Fibroblast of skin of abdomen (primary cell): ENCODE measurements at regions not wholly inside any gene's neighbourhood (a gene's known extent, or its start where the extent isn't known, plus 50 kb on each side); places are given as distances from the start of the nearest gene placed in this dataset.
A peak's percentile ranks its signal among the peaks of the same experiment; 100 is the strongest.

Source experiments
- DNase-seq: peaks from one replicate; pipeline ENCODE4 v3.0.0-alpha.2; 2013

DNA sequence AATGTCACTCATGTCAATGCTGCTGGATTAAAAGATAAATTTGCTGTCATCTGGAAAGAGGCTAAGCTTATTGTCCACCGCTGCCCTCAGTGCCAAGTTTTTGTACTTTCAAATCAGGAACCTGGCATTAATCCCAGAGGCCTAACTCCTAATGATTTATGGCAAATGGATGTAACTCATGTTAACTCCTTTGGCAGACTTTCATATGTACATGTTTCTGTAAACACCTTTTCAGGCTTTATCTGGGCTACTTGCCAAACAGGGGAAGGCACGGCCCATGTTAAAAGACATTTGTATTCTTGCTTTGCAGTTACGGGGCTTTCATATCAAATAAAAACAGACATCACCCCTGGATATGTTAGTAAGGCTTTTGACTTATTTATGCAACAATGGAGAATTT lies 608.0 kb upstream of the ACO1 start:
- DNase-seq = no peak

DNA sequence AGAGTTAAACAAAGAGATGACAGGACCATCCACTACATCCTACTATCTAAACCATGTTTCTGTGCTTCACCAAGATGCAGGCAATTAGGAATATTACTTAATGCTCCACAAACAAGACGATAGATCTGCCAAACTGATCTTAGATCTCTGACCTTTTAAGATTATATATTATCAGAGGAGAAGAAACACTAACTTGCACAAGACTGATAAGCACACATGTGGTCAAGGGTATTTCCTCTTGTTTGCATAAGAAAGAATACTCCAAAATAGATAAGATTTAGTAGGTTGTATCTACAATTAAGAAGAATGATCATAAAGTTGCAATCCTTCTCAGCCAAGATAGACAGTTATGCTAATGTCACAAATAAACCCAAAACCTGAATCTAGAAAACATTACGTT lies 601.0 kb upstream of the ACO1 start:
- DNase-seq = no peak

DNA sequence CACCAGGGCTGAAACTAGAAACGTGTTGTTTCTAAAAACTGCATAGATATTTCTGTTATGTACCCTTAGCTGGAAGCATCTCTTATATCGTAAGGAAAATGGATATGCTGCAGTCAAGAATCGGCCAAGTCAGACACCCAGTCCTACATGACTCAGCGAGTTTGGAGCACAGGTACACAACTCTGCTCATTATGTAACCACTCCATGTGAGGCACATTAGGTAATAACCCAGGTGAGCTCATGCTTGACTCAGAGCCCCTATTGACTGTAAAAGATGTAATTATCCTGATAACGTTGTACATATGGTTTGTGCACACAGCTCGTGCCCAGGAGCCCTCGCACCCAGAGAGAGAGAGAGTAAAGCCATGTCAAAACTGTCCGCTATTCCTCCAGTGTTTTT lies 593.7 kb upstream of the ACO1 start:
- DNase-seq = no peak

DNA sequence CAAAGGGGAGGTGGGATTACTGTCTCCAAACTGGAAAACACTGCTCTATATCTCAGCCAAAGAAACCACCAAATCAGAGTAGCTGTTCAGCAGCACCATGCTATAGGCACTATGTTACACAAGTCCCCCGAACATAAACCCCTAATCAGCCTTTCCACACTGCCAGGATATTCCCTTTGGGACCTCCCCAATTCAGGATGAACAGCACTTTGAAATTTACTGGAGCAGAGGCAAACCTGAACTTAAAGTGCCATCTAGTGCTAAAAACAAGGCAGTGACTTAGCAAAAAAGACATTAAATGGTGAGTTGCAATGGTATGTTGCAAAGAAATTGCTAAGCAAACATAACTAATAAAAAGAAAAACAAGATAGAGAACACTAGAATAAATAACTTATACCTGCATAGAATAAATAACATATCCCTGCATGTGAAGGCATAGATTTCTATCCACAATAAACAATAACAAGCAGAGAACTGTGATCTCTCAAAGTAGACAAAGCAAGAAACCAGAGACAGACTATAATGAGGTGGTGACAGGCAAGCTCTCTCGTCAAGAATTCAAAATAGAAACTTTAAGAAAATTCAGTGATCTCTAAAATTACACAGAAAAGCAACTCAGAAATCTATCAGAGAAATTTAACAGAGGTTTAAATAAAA lies 584.4 kb upstream of the ACO1 start:
- peak; percentile 13 for DNase-seq

DNA sequence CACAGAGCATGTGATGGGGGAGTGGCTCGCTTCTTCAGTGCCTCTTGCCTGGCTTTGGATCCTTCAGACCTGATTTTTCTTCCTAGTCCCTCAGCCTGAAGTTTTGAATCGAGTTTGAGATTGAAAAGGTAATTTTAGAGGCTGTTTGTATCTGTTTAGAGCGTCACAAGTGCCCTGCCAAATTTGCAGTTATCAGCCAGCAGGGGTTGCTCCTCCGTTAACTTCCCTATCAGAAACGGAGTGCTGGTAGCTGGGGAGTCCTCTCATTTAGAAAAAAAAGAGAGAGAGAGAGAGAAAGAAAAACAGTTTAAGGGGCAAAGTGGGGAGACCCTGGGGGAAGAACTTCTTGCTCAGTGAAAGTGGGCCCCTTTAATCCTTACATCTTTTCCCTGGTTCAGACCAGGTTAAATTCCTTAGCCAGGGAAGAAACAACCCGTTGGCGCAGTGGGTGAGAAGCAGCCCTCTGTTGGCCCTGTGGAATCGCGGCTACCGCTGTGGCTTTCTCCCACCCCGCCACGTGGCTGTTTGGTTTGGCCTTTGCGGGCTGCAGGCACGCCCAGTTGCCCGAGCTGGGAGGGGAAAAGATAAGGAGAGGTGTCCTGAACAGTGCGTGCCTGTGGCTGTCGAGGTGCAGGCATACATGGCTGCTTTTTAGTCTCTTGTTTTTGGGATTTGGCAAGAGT lies 576.7 kb upstream of the ACO1 start:
- no peak for DNase-seq

DNA sequence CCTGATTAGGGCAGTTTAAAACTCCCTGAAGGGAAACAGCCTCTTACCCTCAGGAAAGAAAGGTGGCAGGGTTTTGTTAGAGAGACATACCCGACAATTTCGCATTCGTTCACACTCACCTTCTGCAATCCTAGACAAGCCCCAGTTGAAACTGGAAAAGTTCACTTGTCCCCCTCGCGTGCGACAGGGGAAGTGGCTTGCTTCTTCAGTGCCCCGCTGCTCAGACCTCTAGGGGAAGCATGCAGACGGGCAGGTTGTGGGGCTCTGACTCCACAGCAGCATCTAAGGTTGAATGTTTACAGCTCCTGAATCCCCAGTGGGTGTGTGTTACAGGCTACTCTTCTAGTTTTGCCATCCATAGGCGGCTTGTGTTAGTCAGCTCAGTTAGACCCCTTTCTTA lies 575.7 kb upstream of the ACO1 start:
- no peak for DNase-seq

DNA sequence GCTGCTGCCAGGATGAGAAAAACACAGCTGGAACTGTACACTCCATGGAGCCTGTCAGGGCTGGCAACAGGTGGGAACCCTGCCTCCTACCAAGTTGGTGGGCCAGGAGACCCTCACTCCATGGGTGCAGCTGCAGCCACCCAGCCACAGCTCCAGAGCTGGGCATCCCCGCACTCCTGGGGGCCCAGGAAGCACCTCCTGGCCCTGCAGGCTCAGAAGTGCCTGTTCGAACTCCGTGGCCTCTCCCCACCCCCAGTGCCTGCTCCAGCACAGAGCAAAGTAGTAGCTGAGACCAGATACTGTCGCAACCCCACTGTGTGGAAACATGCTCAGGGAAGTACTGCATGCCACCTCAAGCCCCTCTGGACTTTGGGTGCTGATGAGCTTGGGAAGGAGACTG lies 564.0 kb upstream of the ACO1 start:
- DNase-seq = no peak

DNA sequence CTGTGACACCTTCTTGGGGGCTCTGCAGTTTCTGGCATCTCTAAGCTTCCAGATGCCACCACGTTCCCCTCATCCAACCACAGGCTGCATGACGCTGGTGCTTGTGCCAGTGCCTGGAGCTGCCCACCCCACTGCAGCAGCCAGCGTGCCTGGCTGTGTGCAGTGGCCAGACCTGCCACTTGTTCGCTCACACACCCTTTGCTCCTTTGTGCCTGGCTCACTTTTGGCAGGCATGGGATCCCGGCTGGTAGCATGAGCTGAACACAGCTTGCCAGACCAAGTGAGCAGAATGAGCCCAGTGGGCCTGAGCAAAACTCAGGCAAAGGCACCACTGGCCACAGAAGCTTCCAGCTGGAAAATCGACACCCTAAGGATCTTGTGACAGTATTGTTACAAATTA lies 562.9 kb upstream of the ACO1 start:
- no peak for DNase-seq

DNA sequence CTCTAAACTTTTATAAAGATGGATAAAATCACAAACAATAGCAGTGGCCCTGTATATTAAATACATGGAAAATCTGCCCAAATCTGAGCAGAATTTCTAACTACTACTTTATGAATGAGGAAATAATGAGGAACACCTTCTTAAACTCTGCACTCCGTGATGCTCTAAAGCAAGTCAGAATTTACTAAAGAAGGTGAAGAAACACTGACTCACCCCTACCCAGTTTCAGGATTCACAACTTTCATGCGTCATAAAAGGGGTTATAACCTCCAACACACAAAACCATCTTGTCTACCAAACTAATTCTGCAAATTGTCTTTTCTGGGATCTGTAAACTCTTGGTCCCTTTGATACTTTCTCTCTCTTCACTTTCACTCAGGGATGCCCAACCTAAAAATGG lies 561.1 kb upstream of the ACO1 start:
- DNase-seq = no peak

DNA sequence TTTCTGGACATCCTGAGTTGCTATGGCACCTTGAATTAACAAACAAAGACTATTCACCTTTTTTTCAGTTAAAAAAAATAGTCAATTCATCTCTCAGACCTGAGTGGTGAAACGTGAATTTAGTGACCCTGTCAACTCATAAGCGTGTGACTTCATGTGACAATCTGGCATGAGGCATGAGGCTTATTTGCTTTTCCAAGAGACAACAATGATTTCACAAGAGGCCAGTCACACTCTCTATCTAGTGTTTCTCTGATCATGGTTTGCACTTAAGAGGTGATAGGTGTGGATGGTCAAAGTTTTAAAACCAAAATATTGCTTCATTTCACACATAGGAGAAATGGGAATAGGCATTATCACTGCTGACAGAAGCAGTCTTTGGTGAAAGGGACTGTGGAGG lies 559.6 kb upstream of the ACO1 start:
- no peak for DNase-seq

DNA sequence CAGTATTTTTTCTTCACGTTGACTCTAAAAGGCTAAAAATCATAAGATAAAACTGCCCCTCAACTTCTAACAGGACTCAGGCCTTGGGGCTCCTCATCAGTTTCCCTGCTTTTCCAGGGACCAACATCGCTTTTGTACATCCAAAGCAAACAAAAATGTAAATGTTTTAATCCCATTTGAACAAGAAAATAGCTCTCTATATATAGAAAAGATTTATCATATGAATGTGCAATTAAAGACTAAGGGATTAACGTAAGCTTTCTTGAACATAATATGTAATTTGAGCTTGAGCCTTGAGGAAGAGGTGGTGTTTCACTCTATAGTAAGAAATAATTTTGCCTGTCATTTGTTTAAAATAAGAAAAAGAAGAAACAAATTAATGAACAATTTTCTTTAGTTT lies 547.2 kb upstream of the ACO1 start:
- no peak for DNase-seq

DNA sequence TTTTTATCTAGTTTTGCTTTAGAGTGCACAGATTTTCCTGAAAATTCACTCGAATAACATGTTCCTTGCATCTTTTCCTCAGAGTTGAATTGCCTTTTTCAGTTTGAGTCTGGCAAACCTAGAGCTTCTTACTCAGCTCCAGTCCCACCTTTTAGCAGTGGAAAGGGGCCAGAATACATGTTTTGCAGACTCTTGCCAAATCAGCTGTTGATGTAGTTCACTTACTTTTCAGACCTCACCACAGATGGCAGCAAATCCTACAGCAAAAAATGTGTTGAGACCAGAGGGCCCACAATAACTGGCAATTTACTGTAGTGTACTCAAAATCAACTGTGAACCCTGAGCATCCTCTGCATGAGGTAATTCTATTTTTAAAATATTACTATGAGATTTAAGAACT lies 545.2 kb upstream of the ACO1 start:
- no peak for DNase-seq

DNA sequence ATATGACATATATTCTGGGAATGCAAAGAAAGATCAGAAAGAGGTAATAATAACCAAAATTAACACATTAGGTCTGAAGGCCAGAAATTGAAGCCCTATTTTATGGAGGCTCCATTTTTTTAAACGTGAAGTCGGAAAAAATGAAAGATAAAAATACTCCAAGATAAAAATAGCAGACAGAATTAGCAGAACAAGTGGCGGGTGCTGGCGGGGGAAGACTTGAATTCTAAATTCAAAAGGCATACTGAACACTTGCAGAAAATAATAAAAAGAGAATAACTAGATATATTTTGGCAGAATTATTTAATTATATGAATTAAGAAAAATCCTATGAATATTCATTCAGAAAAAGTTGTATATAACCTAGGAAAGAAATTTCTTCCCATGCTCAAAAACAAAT lies 543.7 kb upstream of the ACO1 start:
- no peak for DNase-seq

DNA sequence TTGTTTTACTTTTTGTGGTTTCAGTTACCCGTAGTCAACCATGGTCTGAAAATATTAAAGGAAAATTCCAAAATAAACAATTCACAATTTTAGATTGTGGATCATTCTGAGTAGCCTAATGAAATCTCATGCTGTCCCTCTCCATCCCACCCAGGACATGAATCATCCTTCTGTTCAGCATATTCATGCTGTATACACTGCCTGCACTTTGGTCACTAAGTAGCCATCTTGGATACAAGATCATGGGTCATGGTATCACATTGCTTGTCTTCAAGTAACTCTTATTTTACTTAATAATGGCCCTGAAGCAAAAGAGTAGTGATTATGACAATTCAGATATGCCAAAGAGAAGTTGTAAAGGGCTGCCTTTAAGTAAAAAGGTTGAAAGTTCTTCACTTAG lies 536.5 kb upstream of the ACO1 start:
- no peak for DNase-seq

DNA sequence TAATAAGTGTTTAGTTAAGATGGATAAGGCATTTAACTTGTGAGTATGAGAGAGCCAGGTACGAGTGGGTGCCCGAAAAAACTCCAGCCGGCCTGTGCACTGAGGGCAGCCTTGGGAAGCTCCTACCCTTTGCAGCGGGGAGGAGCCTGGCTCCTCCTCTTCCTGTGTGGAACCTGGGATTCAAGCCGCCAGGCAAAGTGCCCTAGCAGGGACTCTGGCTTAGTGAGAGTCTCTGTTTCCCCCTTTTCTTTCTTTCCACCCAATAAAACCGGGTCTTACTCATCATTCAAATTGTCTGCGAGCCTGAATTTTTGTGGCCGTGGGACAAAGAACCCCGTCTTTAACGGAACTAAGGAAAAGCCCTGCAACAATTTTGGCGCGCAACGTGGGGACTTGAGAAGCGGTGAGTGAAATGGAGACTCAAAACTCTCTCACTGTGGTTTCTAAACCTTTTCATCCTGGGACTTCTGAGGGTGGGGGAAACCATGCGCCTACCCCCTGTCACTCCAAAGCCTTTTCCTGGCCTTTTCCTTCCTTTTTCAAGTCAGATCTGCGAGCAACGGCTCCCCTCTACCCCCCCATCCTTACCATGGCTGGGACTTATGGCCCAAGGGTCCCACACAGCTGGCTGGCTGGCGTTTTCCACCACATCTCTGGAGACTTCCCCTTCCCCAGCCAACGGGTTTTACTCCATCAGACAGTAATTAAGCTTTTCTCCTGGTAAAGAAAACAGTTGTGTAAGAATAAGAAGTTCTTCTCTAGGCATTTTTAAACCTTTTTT lies 535.7 kb upstream of the ACO1 start:
- DNase-seq = no peak

DNA sequence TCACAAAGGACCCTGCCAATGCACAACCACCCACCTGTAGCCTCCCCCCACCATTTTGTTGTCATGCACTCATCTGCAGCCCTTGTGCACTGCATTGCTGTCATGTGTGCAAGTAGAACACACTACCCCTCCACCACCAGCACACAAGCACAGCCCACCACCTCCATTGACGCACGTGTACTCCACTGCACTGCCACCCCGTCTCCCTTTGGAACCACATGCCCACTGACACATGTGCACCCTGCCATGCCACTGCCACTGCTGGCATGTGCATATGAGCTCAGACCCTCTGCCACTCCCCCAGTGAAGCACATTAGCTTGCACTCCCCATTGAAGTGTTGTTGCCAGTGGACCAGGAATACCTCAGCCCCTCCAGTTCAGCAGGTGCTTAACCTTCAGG lies 530.3 kb upstream of the ACO1 start:
- no peak for DNase-seq

DNA sequence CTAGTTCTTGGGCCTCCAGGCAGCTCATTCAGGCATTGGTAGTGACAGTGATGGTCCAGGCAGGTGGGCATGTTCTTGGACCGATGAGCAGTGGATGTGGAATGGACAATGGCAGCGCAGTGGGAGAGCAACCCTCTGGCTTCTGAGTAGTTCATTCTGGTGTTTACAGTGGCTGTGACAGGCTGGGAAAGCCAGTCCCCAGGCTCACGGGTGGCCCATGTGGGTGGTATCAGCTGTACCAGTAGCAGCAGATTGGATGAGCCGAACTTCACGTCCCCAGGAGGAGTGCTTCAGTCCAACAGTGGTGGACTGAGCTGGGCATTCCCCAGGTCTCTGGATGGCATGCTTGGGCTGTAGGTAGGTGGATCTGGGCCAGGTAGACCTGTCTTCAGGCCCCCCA lies 515.6 kb upstream of the ACO1 start:
- no peak for DNase-seq

DNA sequence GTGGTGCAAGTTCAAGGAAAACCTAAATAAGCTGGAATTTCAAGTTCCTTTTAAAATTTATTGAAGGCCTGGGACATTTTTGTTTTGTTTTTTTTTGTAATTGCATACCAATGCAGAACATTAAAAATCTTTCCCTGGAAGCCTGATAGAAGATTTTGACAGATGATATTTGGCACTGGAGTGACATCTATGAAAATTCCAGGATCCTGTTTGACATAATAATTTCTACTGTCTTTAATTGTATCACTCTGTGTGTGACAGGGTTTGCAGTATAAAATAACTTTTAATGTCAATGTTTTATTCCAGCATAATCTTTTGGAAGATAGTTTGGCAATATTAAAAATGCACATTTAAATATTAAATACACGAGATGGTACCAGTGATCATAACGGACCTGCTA lies 514.2 kb upstream of the ACO1 start:
- no peak for DNase-seq

DNA sequence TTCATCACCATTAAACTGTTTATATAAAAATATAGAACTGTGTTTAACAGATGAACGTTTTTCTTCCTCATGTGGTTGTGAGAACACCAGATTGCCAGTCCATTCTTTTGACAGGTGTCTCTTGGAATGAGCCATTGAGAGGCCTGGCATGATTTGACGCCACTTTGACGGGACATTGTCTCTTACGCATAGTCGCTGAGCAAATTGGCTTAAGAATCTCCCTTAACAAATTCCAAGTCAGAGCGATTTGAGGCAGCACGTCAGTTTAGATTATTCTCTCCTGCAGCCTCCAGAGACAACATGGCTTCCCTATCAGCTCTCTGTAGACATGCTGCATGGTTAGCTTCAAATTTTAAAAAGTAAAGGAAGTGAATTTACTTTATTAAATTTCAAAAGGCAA lies 510.7 kb upstream of the ACO1 start:
- no peak for DNase-seq

DNA sequence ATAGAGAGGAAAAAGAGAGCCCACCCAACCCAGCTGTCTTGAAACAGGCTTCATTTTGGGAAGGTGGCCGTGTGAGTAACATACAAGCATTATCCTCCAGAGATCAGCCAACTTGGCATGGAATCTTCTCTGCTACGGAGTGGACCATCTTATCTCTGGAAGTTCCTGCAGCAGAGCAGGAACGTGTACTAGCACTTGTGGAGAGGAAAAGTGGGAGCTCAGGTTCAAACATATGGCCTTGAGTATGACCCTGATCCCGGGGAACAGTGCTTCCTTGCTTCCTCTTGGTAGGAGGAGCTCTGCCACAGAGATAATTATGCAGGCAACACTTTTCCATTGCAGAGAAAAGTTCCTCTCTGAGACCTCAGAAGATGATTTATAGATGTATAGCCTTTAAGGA lies 490.4 kb upstream of the ACO1 start:
- DNase-seq = no peak

DNA sequence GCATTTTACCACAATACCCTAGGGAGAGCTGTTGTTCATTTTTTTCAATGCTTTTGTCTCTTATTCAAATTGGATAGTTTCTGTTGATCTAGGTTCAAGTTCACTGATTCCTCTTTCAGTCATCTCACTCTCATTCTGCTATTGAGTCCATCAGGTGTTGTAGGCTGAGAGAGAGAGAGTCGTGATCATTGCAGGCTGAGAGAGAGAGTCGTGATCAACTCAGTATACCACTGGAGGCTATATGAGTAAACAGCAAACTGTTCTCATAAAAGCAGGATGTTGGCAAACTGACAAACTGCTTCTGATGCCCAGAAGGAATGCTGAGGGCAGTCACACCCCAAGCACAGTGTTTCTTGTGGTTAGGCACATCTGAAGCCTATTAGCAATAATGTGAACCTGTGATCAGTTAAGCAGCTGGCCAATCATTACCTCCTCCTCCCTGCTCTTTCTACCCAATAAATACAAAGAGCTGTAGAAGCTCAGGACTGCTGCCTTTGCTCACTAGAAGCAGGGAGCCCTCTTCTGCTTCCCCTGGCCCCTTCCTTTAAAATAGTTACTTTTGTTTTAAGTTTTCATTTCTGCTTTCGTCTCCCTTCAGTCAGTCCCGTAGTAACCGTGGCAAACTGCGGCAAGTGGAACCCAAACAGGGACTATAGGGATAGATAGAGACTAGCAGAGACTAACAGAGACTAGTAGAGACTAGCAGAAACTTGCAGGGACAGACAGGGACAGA lies 476.1 kb upstream of the ACO1 start:
- DNase-seq = no peak

DNA sequence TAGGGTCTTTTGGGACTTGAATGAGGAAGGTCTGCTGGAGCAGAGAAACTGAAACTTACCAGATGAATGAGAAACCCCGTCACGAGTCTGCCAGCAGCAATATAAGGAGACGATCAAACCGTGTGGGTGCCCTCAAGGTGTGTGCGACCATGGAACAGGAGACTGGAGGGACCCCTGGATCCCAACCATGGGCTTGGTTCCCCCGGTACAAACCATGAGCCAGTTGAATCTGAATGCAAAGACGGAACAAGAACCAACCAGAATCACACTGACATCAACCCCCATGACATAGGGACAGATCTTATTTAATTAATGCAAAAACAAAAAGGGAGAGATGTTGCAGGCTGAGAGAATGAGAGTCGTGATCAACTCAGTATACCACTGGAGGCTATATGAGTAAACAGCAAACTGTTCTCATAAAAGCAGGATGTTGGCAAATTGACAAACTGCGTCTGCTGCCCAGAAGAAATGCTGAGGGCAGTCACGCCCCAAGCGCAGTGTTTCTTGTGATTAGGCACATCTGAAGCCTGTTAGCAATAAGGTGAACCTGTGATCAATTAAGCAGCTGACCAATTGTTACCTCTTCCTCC lies 475.5 kb upstream of the ACO1 start:
- no peak for DNase-seq

DNA sequence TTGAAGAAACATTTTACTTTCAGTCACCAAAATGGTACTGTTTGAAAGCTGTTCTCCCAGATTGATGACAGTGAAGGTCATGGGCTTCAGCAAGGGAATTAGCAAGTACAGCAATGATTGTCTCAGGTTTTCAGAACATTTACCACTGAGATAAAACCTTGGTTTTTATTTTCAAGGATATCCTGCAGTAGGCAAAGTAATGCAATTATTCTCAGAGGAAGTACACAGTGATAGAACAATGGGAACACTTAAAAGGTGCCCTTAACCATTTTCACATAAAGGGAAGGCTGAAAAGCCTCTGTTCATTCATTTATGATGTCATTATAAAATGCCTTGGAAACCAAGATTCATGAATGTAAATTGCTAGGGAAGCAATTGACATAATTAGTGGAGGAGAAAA lies 471.8 kb upstream of the ACO1 start:
- no peak for DNase-seq
